Activated CD4-positive, alpha-beta memory T cell treated with anti-CD3 and anti-CD28 coated beads, Interleukin-2, amount 10 ng/mL, durations not matched to agents 7 days and 5 days (primary cell): ENCODE measurements at regions not wholly inside any gene's neighbourhood (a gene's known extent, or its start where the extent isn't known, plus 50 kb on each side); places are given as distances from the start of the nearest gene placed in this dataset.

Experiments used
- CTCF ChIA-PET: fragments of 350-600 bp; sonication (Branson Sonifier 250); formaldehyde crosslinking; loops from one replicate; lab custom pipeline; 2021; ENCODE audit warnings: antibody characterized with exemption, inconsistent platforms; lab: Charles Lee
- POLR2A ChIA-PET: fragments of 350-600 bp; sonication (Branson Sonifier 250); formaldehyde crosslinking; loops from one replicate; lab custom pipeline; 2021; ENCODE audit warnings: antibody characterized with exemption; lab: Charles Lee
- DNase-seq: peaks from one replicate; pipeline ENCODE4 v3.0.0-alpha.2; 2020
- H3K27ac Mint-ChIP-seq: one replicate; pipeline ENCODE4 v1.8.0; 2021; ENCODE audit warnings: mild to moderate bottlenecking, mixed read lengths
- H3K27me3 Mint-ChIP-seq: one replicate; pipeline ENCODE4 v1.8.0; 2021; ENCODE audit warnings: mixed read lengths
- H3K36me3 Mint-ChIP-seq: one replicate; pipeline ENCODE4 v1.8.0; 2021; ENCODE audit warnings: low read depth, mixed read lengths
- H3K4me1 Mint-ChIP-seq: one replicate; pipeline ENCODE4 v1.8.0; 2021; ENCODE audit warnings: mixed read lengths
- H3K4me3 Mint-ChIP-seq: one replicate; pipeline ENCODE4 v1.8.0; 2021; ENCODE audit warnings: mild to moderate bottlenecking, mixed read lengths
- H3K9me3 Mint-ChIP-seq: one replicate; pipeline ENCODE4 v1.8.0; 2021; ENCODE audit warnings: mixed read lengths

DNA sequence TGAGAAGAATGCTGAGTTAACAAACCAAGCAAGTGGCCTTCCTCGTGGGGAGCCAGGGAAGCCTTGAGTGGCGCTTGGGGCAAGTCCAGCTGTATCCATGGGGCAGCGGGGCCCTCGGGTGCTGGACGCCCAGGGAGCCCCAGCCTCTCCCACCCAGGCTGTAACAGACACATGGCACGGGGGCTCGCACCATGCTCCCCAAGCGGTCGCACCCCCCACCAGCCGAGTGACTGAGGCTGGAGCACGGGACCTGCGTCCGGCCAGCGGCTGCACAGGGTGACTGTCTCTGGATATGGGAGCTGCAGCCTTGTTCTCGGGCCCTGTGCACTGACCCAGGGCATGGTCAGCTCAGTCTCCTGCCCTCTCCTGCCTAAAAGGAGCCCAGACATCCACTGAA is 53.9 kb upstream of the ACTRT2 start:
- CTCF ChIA-PET = no interaction called here
- Mint-ChIP-seq H3K9me3 (no peaks in the 10 kb centered on the region), H3K27me3 (no peaks in the 10 kb centered on the region), H3K27ac (no peak overlapping the region), H3K36me3 (no peaks in the 10 kb centered on the region), H3K4me1 (no peaks in the 10 kb centered on the region), H3K4me3 (no peak overlapping the region)
- DNase-seq = no peak
- POLR2A ChIA-PET = no interaction called here

DNA sequence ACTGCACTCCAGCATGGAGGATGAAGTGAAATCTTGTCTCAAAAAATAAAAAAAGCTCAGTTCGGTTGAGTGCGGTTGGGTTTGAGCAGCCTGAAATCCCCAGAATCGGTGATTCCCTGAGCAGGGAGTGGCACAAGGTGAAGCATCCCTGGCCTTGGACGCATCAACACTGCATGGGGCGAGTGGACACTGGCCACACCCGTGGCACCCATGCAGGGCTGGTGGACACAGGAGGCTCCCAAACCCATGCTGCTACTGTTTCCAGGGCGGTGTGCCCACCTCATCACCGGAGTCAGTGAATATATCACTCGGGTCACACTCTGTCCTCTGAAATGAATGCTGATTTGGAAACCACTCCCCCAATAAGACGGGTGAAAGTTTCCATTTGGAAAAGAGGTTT is 53.4 kb upstream of the ACTRT2 start:
- POLR2A ChIA-PET = no interaction called here
- Mint-ChIP-seq H3K4me1 (peaks cover 1% of the 10 kb centered on the region), H3K27ac (no peak overlapping the region), H3K36me3 (no peaks in the 10 kb centered on the region), H3K27me3 (no peaks in the 10 kb centered on the region), H3K4me3 (no peak overlapping the region), H3K9me3 (no peaks in the 10 kb centered on the region)
- no peak for DNase-seq
- CTCF ChIA-PET = no interaction called here

GRCh38 chr1:2968471-2968881 is 52.8 kb upstream of the ACTRT2 start:
- Mint-ChIP-seq H3K4me1 (peaks cover 6% of the 10 kb centered on the region), H3K27me3 (no peaks in the 10 kb centered on the region), H3K4me3 (no peak overlapping the region), H3K27ac (no peak overlapping the region), H3K9me3 (no peaks in the 10 kb centered on the region), H3K36me3 (no peaks in the 10 kb centered on the region)
- no peak for DNase-seq
- ChIA-PET CTCF (no interaction called here), POLR2A (no interaction called here)

- POLR2A ChIA-PET = no interaction called here
- Mint-ChIP-seq H3K4me3 (no peak overlapping the region), H3K9me3 (no peaks in the 10 kb centered on the region), H3K27ac (no peak overlapping the region), H3K27me3 (no peaks in the 10 kb centered on the region), H3K36me3 (no peaks in the 10 kb centered on the region), H3K4me1 (peaks cover 10% of the 10 kb centered on the region)
- CTCF ChIA-PET = no interaction called here
- DNase-seq = no peak
Measured at GRCh38 chr1:2969011-2969844, 52.0 kb upstream of the ACTRT2 start.

DNA sequence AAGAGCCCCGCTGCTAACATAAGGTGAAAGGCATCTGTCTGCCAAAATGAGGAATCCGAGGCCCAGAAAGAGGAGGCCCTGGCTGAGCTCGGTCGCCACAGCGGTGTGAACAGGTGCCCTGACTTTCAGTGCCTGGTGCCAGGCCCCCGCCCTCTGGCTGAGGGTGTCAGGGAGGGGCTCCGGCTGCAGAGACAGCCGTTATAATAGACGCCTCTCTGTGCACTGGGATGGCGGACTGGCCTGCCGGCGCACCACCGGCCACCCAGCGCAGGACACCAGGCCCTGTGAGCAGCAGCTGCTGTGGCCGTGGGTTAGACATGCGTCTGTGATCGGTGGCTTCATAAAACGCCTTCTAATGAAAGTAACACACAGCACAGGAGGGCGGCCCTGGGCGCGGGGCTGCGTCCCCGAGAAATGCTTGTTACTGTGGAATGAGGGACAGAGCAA is 51.4 kb upstream of the ACTRT2 start:
- CTCF ChIA-PET = no interaction called here
- POLR2A ChIA-PET = no interaction called here
- Mint-ChIP-seq H3K4me3 (no peak overlapping the region), H3K9me3 (no peaks in the 10 kb centered on the region), H3K27me3 (no peaks in the 10 kb centered on the region), H3K27ac (no peak overlapping the region), H3K4me1 (peaks cover 10% of the 10 kb centered on the region), H3K36me3 (no peaks in the 10 kb centered on the region)
- no peak for DNase-seq

GRCh38 chr1:2970311-2971071 is 50.8 kb upstream of the ACTRT2 start:
- CTCF ChIA-PET = no interaction called here
- Mint-ChIP-seq H3K27ac (no peak overlapping the region), H3K4me3 (no peak overlapping the region), H3K36me3 (no peaks in the 10 kb centered on the region), H3K27me3 (no peaks in the 10 kb centered on the region), H3K4me1 (peaks cover 10% of the 10 kb centered on the region), H3K9me3 (no peaks in the 10 kb centered on the region)
- POLR2A ChIA-PET = no interaction called here
- DNase-seq = no peak

- H3K9me3 Mint-ChIP-seq = no peaks in the 10 kb centered on the region
- DNase-seq = no peak
- H3K36me3 Mint-ChIP-seq = no peaks in the 10 kb centered on the region
- ChIA-PET CTCF (no interaction called here), POLR2A (no interaction called here)
- H3K27ac Mint-ChIP-seq = no peak overlapping the region
- no peaks in the 10 kb centered on the region for H3K27me3 Mint-ChIP-seq
- no peak overlapping the region for H3K4me3 Mint-ChIP-seq
- H3K4me1 Mint-ChIP-seq = peaks cover 10% of the 10 kb centered on the region
Measured at GRCh38 chr1:2971101-2971501, 50.2 kb upstream of the ACTRT2 start.
